HG03060 (cell line): ENCODE measurements at regions not wholly inside any gene's neighbourhood (a gene's known extent, or its start where the extent isn't known, plus 50 kb on each side); places are given as distances from the start of the nearest gene placed in this dataset.

ENCODE experiments used
- ATAC-seq: cut with Tn5 transposase; IDR thresholded peaks from one replicate; pipeline ENCODE4 v1.9.1; 2021; ENCODE audit warnings: low read depth, moderate number of reproducible peaks; ENCODE audit not compliant: unreplicated experiment

- ATAC-seq = no peak
These were observed 480.7 kb upstream of the GYPC start for GRCh38 chr2:126175222-126175621.

GRCh38 chr2:126177479-126177878 lies 478.5 kb upstream of the GYPC start:
- no peak for ATAC-seq

- no peak for ATAC-seq
These were observed 468.3 kb upstream of the GYPC start for GRCh38 chr2:126187668-126188067.

GRCh38 chr2:126189527-126189926 lies 466.4 kb upstream of the GYPC start:
- ATAC-seq = no peak

- no peak for ATAC-seq
These were observed 455.4 kb upstream of the GYPC start for GRCh38 chr2:126200538-126200937.

- no peak for ATAC-seq
These were observed 447.7 kb upstream of the GYPC start for GRCh38 chr2:126208266-126208665.

GRCh38 chr2:126212735-126213134 lies 443.2 kb upstream of the GYPC start:
- ATAC-seq = no peak

GRCh38 chr2:126219081-126219480 lies 436.9 kb upstream of the GYPC start:
- no peak for ATAC-seq

- ATAC-seq = no peak
These were observed 435.6 kb upstream of the GYPC start for GRCh38 chr2:126220331-126220730.

- no peak for ATAC-seq
These were observed 434.5 kb upstream of the GYPC start for GRCh38 chr2:126221506-126221905.

GRCh38 chr2:126222278-126222677 lies 433.7 kb upstream of the GYPC start:
- ATAC-seq = no peak

- no peak for ATAC-seq
These were observed 431.2 kb upstream of the GYPC start for GRCh38 chr2:126224776-126225175.

GRCh38 chr2:126227250-126227649 lies 428.7 kb upstream of the GYPC start:
- ATAC-seq = no peak

- no peak for ATAC-seq
These were observed 427.4 kb upstream of the GYPC start for GRCh38 chr2:126228531-126228930.

- no peak for ATAC-seq
These were observed 417.7 kb upstream of the GYPC start for GRCh38 chr2:126238251-126238650.

GRCh38 chr2:126239320-126239955 lies 416.5 kb upstream of the GYPC start:
- ATAC-seq = no peak

GRCh38 chr2:126241001-126241400 lies 415.0 kb upstream of the GYPC start:
- ATAC-seq = no peak

GRCh38 chr2:126241411-126241810 lies 414.5 kb upstream of the GYPC start:
- ATAC-seq = no peak

- ATAC-seq = no peak
These were observed 411.0 kb upstream of the GYPC start for GRCh38 chr2:126244937-126245336.

GRCh38 chr2:126253669-126254068 lies 402.3 kb upstream of the GYPC start:
- ATAC-seq = no peak

- no peak for ATAC-seq
These were observed 391.3 kb upstream of the GYPC start for GRCh38 chr2:126264625-126265024.

GRCh38 chr2:126269911-126270310 lies 386.0 kb upstream of the GYPC start:
- ATAC-seq = no peak

GRCh38 chr2:126270587-126270986 lies 385.4 kb upstream of the GYPC start:
- no peak for ATAC-seq
